Adrenal gland (tissue), 9 donors: ENCODE measurements at regions not wholly inside any gene's neighbourhood (a gene's known extent, or its start where the extent isn't known, plus 50 kb on each side); places are given as distances from the start of the nearest gene placed in this dataset.

ENCODE experiments used
- DNase-seq, 7 donors: peaks; one replicate each; pipeline ENCODE4 v3.0.0-alpha.2; 2019 to 2020
- H3K27ac ChIP-seq, 5 donors: fragments of 200-600 bp; sonication (generic) in 4 of 5; 1 replicate in 3 of 5; 2 replicates in 2 of 5; pipeline versions ENCODE4 v1.5.1 to v1.8.0; 2016 to 2020; ENCODE audit warnings: mild to moderate bottlenecking in 1 of 5
- H3K27me3 ChIP-seq: fragments of 200-600 bp; 2 replicates; pipeline ENCODE4 v1.8.0; 2021
- H3K36me3 ChIP-seq, 2 donors: fragments of 200-600 bp; replicated peaks in 1 of 2; 1 replicate in 1 of 2; 2 replicates in 1 of 2; pipeline versions ENCODE4 v1.5.1 to v1.8.0; 2018 to 2022
- H3K4me1 ChIP-seq, 2 donors: fragments of 200-600 bp; replicated peaks in 1 of 2; 1 replicate in 1 of 2; 2 replicates in 1 of 2; pipeline versions ENCODE4 v1.5.1 to v1.8.0; 2018 to 2021
- H3K4me3 ChIP-seq, 4 donors: fragments of 200-600 bp; sonication (generic) in 3 of 4; one replicate each; pipeline ENCODE4 v1.5.1; 2016 to 2018
- H3K9me3 ChIP-seq, 3 donors: fragments of 200-600 bp; sonication (generic) in 1 of 3; replicated peaks in 1 of 3; 1 replicate in 2 of 3; 2 replicates in 1 of 3; pipeline versions ENCODE4 v1.5.1 to v1.8.0; 2016 to 2021
- CTCF ChIP-seq, 6 experiments: fragments of 450-650 bp in 4 of 6; fragments of 200-600 bp in 2 of 6; sonication (generic) in 1 of 6; IDR thresholded peaks; 1 replicate in 5 of 6; 2 replicates in 1 of 6; pipeline versions ENCODE4 v1.5.1 to v1.8.0; 2016 to 2021; ENCODE audit warnings: antibody characterized with exemption in 6 of 6, mild to moderate bottlenecking in 2 of 6, moderate library complexity in 1 of 6
- POLR2A ChIP-seq, 2 donors: fragments of 450-650 bp; IDR thresholded peaks; one replicate each; pipeline ENCODE4 v1.6.1; 2017; ENCODE audit warnings: antibody characterized with exemption in 2 of 2, mild to moderate bottlenecking in 2 of 2, moderate library complexity in 1 of 2
- WGBS, 4 donors: extraction: QIAGEN DNeasy Blood & Tissue Kit in 2 of 4; methylation state at CpG; one replicate each; pipeline versions ENCODE4 v1.1.5 to v1.1.7; 2013 to 2017; 5-methylcytosine and 5-hydroxymethylcytosine counted together
- intact Hi-C, 2 donors: fragments of 100-400 bp; cut with DNase I; formaldehyde crosslinking; loops; one replicate each; pipeline versions ENCODE4 v1.14.1 to v1.15.0; 2022 to 2023
- donor health status: healthy with polysubstance abuse.
- donor health status: Bipolar disorder and iron deficiency.
- donor health status: DM: yes; HTN: yes; CAD: no.
- donor health status: DM: no; HTN: no; CAD: no.
- donor health status: DM: no; HTN: no; CAD: no.

DNA sequence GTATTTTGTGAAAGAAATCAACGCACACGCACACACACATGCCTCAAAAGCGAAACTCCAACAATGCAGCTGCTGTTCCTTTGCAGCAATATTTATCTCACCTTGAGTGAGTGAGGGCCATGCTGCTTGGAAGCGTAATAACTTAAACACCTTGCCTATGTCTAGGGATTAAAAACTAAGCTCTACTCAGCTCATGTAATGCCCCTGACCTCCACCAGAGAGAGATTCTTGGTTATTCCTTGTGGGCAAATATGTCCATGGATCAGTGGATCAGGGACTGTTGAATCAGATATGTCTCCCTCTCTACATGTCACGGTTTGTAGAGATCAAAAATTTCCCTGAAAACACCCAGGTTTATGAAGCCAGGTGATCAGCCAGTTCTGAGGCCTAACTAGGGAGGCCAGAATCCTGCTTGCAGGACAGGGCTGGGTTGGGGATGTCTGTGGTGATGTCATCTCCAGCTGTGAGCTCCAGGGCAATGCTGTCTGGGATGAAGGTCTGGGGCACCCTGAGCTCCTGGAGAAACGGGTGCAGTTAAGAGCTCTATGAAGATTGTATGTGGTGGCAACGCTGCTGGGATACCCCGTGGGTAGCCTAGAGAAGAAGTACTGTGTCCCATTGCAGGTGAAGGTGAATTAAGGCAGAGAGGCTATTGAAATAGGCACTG lies 149.4 kb downstream of the KCNJ12 start:
- Histone ChIP-seq H3K36me3 (no peaks in the 10 kb centered on the region), H3K4me1 (no peaks in the 10 kb centered on the region), H3K27me3 (no peaks in the 10 kb centered on the region), H3K4me3 (no peak overlapping the region), H3K9me3 (no peaks in the 10 kb centered on the region), H3K27ac (no peak overlapping the region)
- DNase-seq: no peak
- 82 to 88% (median 86%) methylated on average over 8 of the region's 8 CpGs for WGBS, 4 donors
- no peak for TF ChIP-seq POLR2A (IDR thresholded peaks at IDR 0.05)
- no peak for TF ChIP-seq CTCF (IDR thresholded peaks at IDR 0.05)
- intact Hi-C loops: no loop called here

GRCh38 chr17:21528031-21528695 lies 152.0 kb downstream of the KCNJ12 start:
- H3K4me3 ChIP-seq: no peak overlapping the region
- no peaks in the 10 kb centered on the region for H3K4me1 ChIP-seq
- peaks cover 0 to under 1% of the 10 kb centered on the region in 2 donors for H3K36me3 ChIP-seq
- TF ChIP-seq CTCF (IDR thresholded peaks at IDR 0.05): no peak
- TF ChIP-seq POLR2A (IDR thresholded peaks at IDR 0.05): no peak
- DNase-seq: peak in 2 of 7 donors; percentile 34 to 44
- no peaks in the 10 kb centered on the region for H3K27me3 ChIP-seq
- H3K27ac ChIP-seq: no peak overlapping the region
- 69 to 77% (median 73%) methylated on average over 9 of the region's 9 CpGs for WGBS, 4 donors
- intact Hi-C loops: no loop called here
- H3K9me3 ChIP-seq: no peaks in the 10 kb centered on the region

GRCh38 chr17:21530311-21530710 lies 154.2 kb downstream of the KCNJ12 start:
- Histone ChIP-seq H3K4me3 (no peak overlapping the region), H3K27ac (no peak overlapping the region), H3K4me1 (no peaks in the 10 kb centered on the region), H3K27me3 (no peaks in the 10 kb centered on the region), H3K9me3 (no peaks in the 10 kb centered on the region), H3K36me3 (peaks cover 0 to 22% of the 10 kb centered on the region in 2 donors)
- WGBS, 4 donors: 58 to 69% (median 64%) methylated on average over 5 of the region's 5 CpGs
- intact Hi-C loops: no loop called here
- TF ChIP-seq CTCF (IDR thresholded peaks at IDR 0.05): no peak
- TF ChIP-seq POLR2A (IDR thresholded peaks at IDR 0.05): no peak
- DNase-seq: no peak

GRCh38 chr17:21530841-21531240 lies 154.7 kb downstream of the KCNJ12 start:
- H3K9me3 ChIP-seq: no peaks in the 10 kb centered on the region
- no peaks in the 10 kb centered on the region for H3K4me1 ChIP-seq
- H3K4me3 ChIP-seq: no peak overlapping the region
- no peak overlapping the region for H3K27ac ChIP-seq
- intact Hi-C loops: no loop called here
- no peak for DNase-seq
- peaks cover 0 to 22% of the 10 kb centered on the region in 2 donors for H3K36me3 ChIP-seq
- no peaks in the 10 kb centered on the region for H3K27me3 ChIP-seq
- no peak for TF ChIP-seq CTCF (IDR thresholded peaks at IDR 0.05)
- no peak for TF ChIP-seq POLR2A (IDR thresholded peaks at IDR 0.05)
- WGBS, 4 donors: 88 to 97% (median 95%) methylated on average over 9 of the region's 9 CpGs
